Neural progenitor cell (in vitro differentiated cells): ENCODE measurements at regions not wholly inside any gene's neighbourhood (a gene's known extent, or its start where the extent isn't known, plus 50 kb on each side); places are given as distances from the start of the nearest gene placed in this dataset.

Source experiments
- EZH2 ChIP-seq: fragments of 200-600 bp; sonication (generic); IDR thresholded peaks from 2 replicates; pipeline ENCODE4 v1.6.1; 2017; ENCODE audit warnings: antibody characterized with exemption, mild to moderate bottlenecking, moderate library complexity
- EZH2phosphoT487 ChIP-seq: fragments of 200-600 bp; sonication (generic); IDR thresholded peaks from 2 replicates; pipeline ENCODE4 v1.6.1; 2017; ENCODE audit warnings: antibody characterized with exemption
- TF ChIP-seq, protein P1 (sequence below): fragments of 200-600 bp; sonication (generic); IDR thresholded peaks from 2 replicates; pipeline ENCODE4 v1.5.1; 2017; ENCODE audit warnings: antibody characterized with exemption, mild to moderate bottlenecking

DNA sequence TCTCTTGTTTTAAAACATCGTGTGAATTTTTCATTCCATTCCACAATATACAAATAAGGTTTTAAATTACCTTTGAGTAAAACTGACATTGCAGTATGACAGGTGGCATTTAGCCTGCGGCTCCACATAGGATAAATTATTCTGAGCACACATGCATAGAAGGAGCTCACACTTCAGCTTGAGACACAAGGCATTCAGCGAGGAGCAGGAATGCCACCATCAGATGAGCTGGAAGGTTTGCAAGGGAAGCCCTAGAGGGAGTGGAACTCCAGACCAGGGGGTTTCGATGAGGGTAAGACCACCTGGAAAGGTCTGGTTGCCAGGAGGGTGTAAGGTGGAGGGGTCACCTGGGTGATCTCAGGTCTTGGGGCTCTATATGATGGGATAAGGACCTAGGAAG is 259.0 kb upstream of the ADRA1B start:
- TF ChIP-seq, protein P1, sequence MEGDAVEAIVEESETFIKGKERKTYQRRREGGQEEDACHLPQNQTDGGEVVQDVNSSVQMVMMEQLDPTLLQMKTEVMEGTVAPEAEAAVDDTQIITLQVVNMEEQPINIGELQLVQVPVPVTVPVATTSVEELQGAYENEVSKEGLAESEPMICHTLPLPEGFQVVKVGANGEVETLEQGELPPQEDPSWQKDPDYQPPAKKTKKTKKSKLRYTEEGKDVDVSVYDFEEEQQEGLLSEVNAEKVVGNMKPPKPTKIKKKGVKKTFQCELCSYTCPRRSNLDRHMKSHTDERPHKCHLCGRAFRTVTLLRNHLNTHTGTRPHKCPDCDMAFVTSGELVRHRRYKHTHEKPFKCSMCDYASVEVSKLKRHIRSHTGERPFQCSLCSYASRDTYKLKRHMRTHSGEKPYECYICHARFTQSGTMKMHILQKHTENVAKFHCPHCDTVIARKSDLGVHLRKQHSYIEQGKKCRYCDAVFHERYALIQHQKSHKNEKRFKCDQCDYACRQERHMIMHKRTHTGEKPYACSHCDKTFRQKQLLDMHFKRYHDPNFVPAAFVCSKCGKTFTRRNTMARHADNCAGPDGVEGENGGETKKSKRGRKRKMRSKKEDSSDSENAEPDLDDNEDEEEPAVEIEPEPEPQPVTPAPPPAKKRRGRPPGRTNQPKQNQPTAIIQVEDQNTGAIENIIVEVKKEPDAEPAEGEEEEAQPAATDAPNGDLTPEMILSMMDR: no peak
- TF ChIP-seq EZH2phosphoT487: no peak
- no peak for TF ChIP-seq EZH2
